Brain microvascular endothelial cell (primary cell): ENCODE measurements at regions not wholly inside any gene's neighbourhood (a gene's known extent, or its start where the extent isn't known, plus 50 kb on each side); places are given as distances from the start of the nearest gene placed in this dataset.

Experiments used
- DNase-seq: peaks from one replicate; pipeline ENCODE4 v3.0.0-alpha.2; 2020
- H3K27ac ChIP-seq: fragments of 250-450 bp; sonication (Bioruptor Pico); 2 replicates; pipeline ENCODE4 v1.5.1; 2020; ENCODE audit warnings: mild to moderate bottlenecking, moderate library complexity
- H3K27me3 ChIP-seq: fragments of 250-450 bp; sonication (Bioruptor Pico); replicated peaks from 2 replicates; pipeline ENCODE4 v1.5.1; 2020; ENCODE audit warnings: mild to moderate bottlenecking
- H3K36me3 ChIP-seq: fragments of 250-450 bp; sonication (Bioruptor Pico); replicated peaks from 2 replicates; pipeline ENCODE4 v1.5.1; 2020; ENCODE audit warnings: mild to moderate bottlenecking
- H3K4me3 ChIP-seq: 2 replicates; pipeline ENCODE4 v1.5.1; 2011; ENCODE audit warnings: low read depth, mild to moderate bottlenecking, control low read depth, low read length, moderate library complexity
- in situ Hi-C: cut with HindIII; loops from 2 replicates; pipeline ENCODE4 v1.10.0; 2017; ENCODE audit warnings: low sequenced_read_pairs, low pct_ligation_motif_present
- TF ChIP-seq, protein P1 (sequence below): IDR thresholded peaks from 2 replicates; pipeline ENCODE4 v1.5.1; 2011; ENCODE audit warnings: low read depth, mild to moderate bottlenecking, moderate library complexity, low read length, control low read depth, inconsistent platforms; ENCODE audit errors: missing control alignments

DNA sequence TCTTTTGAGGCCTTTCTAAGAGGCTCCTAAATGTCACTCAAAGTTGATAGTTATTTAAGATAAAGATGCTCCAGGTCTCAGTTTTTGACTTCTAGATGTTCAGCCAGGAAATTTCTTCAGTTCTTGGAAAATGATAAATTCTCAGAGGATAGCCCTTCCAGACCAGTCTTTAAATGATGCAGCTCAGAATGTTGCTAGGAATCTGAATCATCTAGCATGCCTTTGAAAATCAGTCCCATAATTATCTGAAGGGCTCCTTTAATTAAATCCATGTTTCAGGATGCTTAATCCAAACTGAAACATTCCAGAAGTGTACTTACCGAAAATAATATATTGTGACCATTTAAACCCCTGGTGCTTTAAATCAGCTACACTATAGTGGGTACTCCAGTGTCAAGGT lies 107.5 kb upstream of the FBN2 start:
- in situ Hi-C loops = no loop called here
- peak overlapping the region; percentile 69 for H3K27ac ChIP-seq
- no peaks in the 10 kb centered on the region for H3K36me3 ChIP-seq
- DNase-seq = no peak
- no peak overlapping the region for H3K4me3 ChIP-seq
- TF ChIP-seq, protein P1, sequence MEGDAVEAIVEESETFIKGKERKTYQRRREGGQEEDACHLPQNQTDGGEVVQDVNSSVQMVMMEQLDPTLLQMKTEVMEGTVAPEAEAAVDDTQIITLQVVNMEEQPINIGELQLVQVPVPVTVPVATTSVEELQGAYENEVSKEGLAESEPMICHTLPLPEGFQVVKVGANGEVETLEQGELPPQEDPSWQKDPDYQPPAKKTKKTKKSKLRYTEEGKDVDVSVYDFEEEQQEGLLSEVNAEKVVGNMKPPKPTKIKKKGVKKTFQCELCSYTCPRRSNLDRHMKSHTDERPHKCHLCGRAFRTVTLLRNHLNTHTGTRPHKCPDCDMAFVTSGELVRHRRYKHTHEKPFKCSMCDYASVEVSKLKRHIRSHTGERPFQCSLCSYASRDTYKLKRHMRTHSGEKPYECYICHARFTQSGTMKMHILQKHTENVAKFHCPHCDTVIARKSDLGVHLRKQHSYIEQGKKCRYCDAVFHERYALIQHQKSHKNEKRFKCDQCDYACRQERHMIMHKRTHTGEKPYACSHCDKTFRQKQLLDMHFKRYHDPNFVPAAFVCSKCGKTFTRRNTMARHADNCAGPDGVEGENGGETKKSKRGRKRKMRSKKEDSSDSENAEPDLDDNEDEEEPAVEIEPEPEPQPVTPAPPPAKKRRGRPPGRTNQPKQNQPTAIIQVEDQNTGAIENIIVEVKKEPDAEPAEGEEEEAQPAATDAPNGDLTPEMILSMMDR = no peak
- H3K27me3 ChIP-seq = no peaks in the 10 kb centered on the region

DNA sequence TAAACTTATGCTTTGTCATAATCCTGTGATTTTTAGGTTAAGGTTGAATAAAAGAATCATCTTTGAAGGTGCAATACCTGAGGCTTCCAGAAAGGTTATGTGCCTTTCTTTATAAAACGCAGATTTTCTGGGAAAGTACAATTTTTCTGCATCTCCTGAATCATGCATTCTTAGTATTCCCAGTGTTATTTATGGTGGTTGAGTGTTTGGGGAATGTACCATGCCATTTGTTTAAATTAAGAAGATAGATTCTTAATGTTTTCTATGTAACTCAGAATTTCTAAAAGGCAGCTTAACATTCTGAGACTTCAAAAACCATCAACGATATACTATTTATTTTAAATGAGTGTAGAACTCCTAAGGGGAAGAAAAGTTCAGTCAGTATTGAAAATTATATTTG lies 108.1 kb upstream of the FBN2 start:
- Histone ChIP-seq H3K36me3 (no peaks in the 10 kb centered on the region), H3K27ac (no peak overlapping the region), H3K4me3 (no peak overlapping the region), H3K27me3 (no peaks in the 10 kb centered on the region)
- in situ Hi-C loops = no loop called here
- no peak for DNase-seq
- TF ChIP-seq, protein P1 = no peak

- no peaks in the 10 kb centered on the region for H3K27me3 ChIP-seq
- no peak overlapping the region for H3K4me3 ChIP-seq
- no peak for DNase-seq
- peak overlapping the region; percentile 33 for H3K27ac ChIP-seq
- TF ChIP-seq, protein P1 = no peak
- in situ Hi-C loops = no loop called here
- H3K36me3 ChIP-seq = no peaks in the 10 kb centered on the region
These were observed 111.1 kb upstream of the FBN2 start for GRCh38 chr5:128649192-128649591.

DNA sequence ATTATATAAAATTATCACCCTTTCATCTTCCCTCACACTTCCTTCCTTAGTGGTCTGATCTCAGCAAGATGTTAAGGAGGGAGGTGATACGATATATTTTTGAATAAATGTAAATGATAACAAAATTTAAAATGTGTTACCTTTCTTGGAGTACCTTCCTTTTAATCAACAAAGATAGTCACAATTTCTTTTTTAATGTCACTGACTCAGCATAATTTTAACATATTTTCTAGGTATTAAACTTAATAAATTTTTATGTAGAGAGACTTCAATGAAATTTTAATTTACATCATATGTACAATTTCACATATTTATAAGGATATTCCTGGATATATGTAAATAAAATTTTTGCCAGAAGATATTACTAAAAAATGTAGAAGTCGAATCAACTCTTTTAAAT lies 125.0 kb upstream of the FBN2 start:
- DNase-seq = no peak
- Histone ChIP-seq H3K4me3 (no peak overlapping the region), H3K27ac (no peak overlapping the region), H3K27me3 (no peaks in the 10 kb centered on the region), H3K36me3 (no peaks in the 10 kb centered on the region)
- in situ Hi-C loops = no loop called here
- TF ChIP-seq, protein P1 = no peak

DNA sequence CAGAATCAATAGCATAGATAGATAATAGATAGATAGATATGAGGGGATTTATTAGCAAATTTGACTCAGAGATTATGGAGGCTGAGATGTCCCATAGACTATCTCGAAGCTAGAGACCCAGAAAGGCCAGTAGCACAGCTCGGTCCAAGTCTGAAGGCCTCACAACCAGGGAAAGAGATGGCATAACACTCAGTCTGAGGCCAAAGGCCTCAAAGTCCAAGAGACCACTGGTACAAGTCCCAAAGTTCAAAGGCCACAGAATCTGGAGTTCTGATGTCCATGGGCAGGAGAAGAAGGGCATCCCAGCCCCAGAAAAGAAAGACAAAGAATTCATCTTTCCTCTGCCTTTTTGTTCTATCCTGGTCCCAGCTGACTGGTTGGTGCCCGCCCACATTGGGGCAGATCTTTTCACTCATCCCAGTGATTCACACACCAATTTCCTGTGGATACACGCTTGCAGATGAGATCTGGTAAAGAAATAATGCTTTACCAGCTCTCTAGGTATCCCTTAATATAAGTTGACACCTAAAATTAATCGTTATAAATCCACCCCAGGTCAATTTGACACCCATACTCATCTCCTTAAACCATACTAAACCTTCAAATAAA lies 127.8 kb upstream of the FBN2 start:
- TF ChIP-seq, protein P1 = no peak
- H3K36me3 ChIP-seq = no peaks in the 10 kb centered on the region
- H3K27ac ChIP-seq = no peak overlapping the region
- H3K27me3 ChIP-seq = no peaks in the 10 kb centered on the region
- in situ Hi-C loops = no loop called here
- H3K4me3 ChIP-seq = no peak overlapping the region
- DNase-seq = no peak

DNA sequence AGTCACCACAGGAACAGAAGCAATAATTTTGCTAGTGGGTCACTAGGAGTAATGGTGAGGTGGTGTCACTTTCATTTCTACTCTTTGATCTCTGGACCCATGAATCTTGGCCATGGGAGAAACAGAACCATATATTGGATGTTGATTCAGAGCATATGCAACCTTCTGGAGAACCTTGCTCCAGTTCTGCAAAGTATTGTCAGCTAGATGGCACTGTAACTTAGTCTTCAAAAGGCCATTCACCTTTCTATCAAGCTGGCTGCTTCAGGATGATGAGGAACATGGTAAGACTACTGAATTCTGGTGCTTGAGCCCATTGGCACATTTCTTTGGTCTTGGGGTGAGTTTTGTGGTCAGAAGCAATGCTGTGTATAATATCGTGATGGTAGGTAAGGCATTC lies 129.1 kb upstream of the FBN2 start:
- DNase-seq = no peak
- in situ Hi-C loops = no loop called here
- H3K27me3 ChIP-seq = no peaks in the 10 kb centered on the region
- H3K27ac ChIP-seq = no peak overlapping the region
- H3K36me3 ChIP-seq = no peaks in the 10 kb centered on the region
- no peak overlapping the region for H3K4me3 ChIP-seq
- TF ChIP-seq, protein P1 = peak; percentile 14
